ENCODE measurements at regions not wholly inside any gene's neighbourhood (a gene's known extent, or its start where the extent isn't known, plus 50 kb on each side); places are given as distances from the start of the nearest gene placed in this dataset.

DNA sequence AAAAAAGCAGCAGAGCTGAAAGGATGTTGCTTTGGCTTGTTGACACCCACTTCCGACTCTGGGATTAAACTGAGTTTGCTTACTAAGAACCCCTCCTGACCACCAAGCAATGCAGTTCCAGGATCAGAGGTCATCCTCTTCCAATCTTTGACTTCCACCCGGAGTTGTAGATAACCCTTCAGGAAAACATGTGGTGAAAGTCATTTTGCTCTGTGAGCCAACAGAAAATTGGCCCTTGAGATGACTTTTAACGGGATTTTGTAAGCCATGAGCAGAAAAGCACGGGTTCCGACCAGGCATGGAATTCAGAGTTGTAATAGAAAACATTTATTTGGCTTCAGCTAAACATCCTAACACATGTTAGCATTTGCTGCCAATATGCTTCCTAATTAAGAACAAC lies 171.6 kb upstream of the NR2F2 start:
- TF ChIP-seq, protein P1, sequence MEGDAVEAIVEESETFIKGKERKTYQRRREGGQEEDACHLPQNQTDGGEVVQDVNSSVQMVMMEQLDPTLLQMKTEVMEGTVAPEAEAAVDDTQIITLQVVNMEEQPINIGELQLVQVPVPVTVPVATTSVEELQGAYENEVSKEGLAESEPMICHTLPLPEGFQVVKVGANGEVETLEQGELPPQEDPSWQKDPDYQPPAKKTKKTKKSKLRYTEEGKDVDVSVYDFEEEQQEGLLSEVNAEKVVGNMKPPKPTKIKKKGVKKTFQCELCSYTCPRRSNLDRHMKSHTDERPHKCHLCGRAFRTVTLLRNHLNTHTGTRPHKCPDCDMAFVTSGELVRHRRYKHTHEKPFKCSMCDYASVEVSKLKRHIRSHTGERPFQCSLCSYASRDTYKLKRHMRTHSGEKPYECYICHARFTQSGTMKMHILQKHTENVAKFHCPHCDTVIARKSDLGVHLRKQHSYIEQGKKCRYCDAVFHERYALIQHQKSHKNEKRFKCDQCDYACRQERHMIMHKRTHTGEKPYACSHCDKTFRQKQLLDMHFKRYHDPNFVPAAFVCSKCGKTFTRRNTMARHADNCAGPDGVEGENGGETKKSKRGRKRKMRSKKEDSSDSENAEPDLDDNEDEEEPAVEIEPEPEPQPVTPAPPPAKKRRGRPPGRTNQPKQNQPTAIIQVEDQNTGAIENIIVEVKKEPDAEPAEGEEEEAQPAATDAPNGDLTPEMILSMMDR (IDR thresholded peaks at IDR 0.05; ENCODE audit: low read length), result no peak
- no peak for TF ChIP-seq EZH2 (optimal IDR thresholded peaks at IDR 0.05; ENCODE audit: low read depth, low read length)
- TF ChIP-seq EZH2phosphoT487 (IDR thresholded peaks at IDR 0.05; ENCODE audit: low read length), result no peak

Data from MM.1S (cell line).